ENCODE measurements at regions not wholly inside any gene's neighbourhood (a gene's known extent, or its start where the extent isn't known, plus 50 kb on each side); places are given as distances from the start of the nearest gene placed in this dataset.

DNA sequence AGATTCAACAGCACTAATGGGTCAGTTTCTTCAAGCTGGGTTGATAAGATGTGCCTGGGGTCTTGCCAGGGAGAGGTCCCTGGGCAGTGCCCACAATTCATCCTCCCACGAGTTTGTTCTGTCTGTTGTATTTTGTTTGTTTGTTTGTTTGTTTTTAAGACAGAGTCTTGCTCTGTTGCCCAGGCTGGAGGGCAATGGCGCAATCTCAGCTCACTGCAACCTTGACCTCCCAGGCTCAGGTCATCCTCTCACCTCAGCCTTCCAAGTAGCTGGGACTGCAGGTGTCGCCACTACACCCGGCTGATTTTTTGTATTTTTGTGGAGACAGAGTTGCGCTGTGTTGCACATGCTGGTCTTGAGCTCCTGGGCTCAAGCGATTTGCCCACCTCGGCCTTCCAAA lies 120.1 kb downstream of the NUFIP1 start:
- no peak for TF ChIP-seq EZH2phosphoT487 (IDR thresholded peaks at IDR 0.05; ENCODE audit: low read depth)
- TF ChIP-seq, protein P1, sequence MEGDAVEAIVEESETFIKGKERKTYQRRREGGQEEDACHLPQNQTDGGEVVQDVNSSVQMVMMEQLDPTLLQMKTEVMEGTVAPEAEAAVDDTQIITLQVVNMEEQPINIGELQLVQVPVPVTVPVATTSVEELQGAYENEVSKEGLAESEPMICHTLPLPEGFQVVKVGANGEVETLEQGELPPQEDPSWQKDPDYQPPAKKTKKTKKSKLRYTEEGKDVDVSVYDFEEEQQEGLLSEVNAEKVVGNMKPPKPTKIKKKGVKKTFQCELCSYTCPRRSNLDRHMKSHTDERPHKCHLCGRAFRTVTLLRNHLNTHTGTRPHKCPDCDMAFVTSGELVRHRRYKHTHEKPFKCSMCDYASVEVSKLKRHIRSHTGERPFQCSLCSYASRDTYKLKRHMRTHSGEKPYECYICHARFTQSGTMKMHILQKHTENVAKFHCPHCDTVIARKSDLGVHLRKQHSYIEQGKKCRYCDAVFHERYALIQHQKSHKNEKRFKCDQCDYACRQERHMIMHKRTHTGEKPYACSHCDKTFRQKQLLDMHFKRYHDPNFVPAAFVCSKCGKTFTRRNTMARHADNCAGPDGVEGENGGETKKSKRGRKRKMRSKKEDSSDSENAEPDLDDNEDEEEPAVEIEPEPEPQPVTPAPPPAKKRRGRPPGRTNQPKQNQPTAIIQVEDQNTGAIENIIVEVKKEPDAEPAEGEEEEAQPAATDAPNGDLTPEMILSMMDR (IDR thresholded peaks at IDR 0.05; ENCODE audit: low read depth, low read length): no peak
